ENCODE measurements at regions not wholly inside any gene's neighbourhood (a gene's known extent, or its start where the extent isn't known, plus 50 kb on each side); places are given as distances from the start of the nearest gene placed in this dataset.

DNA sequence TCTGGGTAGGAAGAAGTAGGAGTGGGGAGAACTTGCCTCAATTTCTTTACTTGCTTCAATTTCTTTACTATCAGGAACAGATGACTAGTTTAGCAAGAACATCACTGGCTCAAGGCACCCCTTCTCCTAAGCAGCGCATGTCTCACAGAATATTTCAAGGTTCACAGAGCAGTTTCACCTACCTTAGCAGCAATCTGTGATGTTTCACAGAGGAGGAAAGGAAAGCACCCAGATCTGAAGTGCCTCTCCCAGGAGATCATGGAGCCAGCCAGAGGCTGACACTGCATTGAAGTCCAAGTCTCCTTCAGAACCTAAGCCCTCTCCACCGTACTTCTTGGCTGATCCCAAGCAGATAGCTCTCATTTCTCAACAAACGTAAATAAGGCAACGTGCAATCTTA, 118.7 kb upstream of the PCED1B start:
- Histone ChIP-seq H3K36me3 (no peaks in the 10 kb centered on the region), H3K4me3 (no peak overlapping the region), H3K27me3 (no peaks in the 10 kb centered on the region), H3K9me3 (no peaks in the 10 kb centered on the region), H3K4me1 (peaks cover 20 to 26% (median 24%) of the 10 kb centered on the region in 4 donors), H3K27ac (replicated peaks in 1 of 4) (no peak overlapping the region)
- TF ChIP-seq POLR2AphosphoS5 (IDR thresholded peaks at IDR 0.05) = no peak
- TF ChIP-seq, protein P1, sequence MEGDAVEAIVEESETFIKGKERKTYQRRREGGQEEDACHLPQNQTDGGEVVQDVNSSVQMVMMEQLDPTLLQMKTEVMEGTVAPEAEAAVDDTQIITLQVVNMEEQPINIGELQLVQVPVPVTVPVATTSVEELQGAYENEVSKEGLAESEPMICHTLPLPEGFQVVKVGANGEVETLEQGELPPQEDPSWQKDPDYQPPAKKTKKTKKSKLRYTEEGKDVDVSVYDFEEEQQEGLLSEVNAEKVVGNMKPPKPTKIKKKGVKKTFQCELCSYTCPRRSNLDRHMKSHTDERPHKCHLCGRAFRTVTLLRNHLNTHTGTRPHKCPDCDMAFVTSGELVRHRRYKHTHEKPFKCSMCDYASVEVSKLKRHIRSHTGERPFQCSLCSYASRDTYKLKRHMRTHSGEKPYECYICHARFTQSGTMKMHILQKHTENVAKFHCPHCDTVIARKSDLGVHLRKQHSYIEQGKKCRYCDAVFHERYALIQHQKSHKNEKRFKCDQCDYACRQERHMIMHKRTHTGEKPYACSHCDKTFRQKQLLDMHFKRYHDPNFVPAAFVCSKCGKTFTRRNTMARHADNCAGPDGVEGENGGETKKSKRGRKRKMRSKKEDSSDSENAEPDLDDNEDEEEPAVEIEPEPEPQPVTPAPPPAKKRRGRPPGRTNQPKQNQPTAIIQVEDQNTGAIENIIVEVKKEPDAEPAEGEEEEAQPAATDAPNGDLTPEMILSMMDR (IDR thresholded peaks at IDR 0.05) = no peak
- no peak for TF ChIP-seq EP300 (IDR thresholded peaks at IDR 0.05)
- no peak for TF ChIP-seq POLR2A (IDR thresholded peaks at IDR 0.05; ENCODE audit: low read depth)
- DNase-seq (ENCODE audit: extremely low spot score) = no peak
- WGBS = 81% methylated on average over 4 of the region's 4 CpGs
- intact Hi-C loops (cut with DNase I) = no loop called here

DNA sequence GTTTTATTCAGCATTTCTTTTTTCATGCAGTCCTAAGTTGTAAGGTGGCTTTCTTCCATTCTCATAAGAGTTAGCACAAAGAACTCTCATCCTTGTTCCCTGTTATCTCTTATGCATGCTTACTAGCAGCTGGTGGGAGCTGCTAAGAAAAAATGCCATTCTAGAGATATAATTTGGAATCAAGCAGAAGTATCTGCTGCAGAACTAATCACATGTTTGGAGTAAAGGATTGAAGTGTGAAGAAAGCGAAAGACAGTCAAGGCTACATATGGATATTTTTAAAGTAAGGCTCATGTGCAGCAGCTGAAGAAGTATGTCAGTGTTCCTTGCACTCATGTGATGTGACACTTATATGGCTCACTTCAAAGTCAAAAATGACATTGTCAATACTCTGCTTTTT, 116.2 kb upstream of the PCED1B start:
- H3K27ac ChIP-seq (replicated peaks in 1 of 4) = peak overlapping the region in 2 of 4 donors; percentile 56 to 66
- 100% methylated on average over 1 of the region's 1 CpG for WGBS

GRCh38 chr12:46963977-46964971, 115.1 kb upstream of the PCED1B start:
- 22% methylated on average over 14 of the region's 14 CpGs for WGBS
- no peak for DNase-seq (ENCODE audit: extremely low spot score)
- no peaks in the 10 kb centered on the region for H3K36me3 ChIP-seq
- no peaks in the 10 kb centered on the region for H3K27me3 ChIP-seq
- peaks cover 22 to 32% (median 28%) of the 10 kb centered on the region in 4 donors for H3K4me1 ChIP-seq
- H3K4me3 ChIP-seq = peak overlapping the region in 2 of 4 donors; percentile 12 to 19
- TF ChIP-seq POLR2A (IDR thresholded peaks at IDR 0.05; ENCODE audit: low read depth) (no peak), EP300 (IDR thresholded peaks at IDR 0.05) (no peak), POLR2AphosphoS5 (IDR thresholded peaks at IDR 0.05) (no peak)
- TF ChIP-seq, protein P1 (IDR thresholded peaks at IDR 0.05) = no peak
- no peaks in the 10 kb centered on the region for H3K9me3 ChIP-seq
- intact Hi-C loops (cut with DNase I) = no loop called here
- peak overlapping the region; percentile 50 to 66 (median 55) for H3K27ac ChIP-seq (replicated peaks in 1 of 4)

More for the DNA sequence above, 116.2 kb upstream of the PCED1B start:
- TF ChIP-seq POLR2AphosphoS5 (IDR thresholded peaks at IDR 0.05) (no peak), EP300 (IDR thresholded peaks at IDR 0.05) (no peak), POLR2A (IDR thresholded peaks at IDR 0.05; ENCODE audit: low read depth) (no peak)
- TF ChIP-seq, protein P1 (IDR thresholded peaks at IDR 0.05) = no peak
- H3K4me1 ChIP-seq = peaks cover 25 to 32% (median 28%) of the 10 kb centered on the region in 4 donors
- H3K27me3 ChIP-seq = no peaks in the 10 kb centered on the region
- H3K9me3 ChIP-seq = no peaks in the 10 kb centered on the region
- intact Hi-C loops (cut with DNase I) = no loop called here
- DNase-seq (ENCODE audit: extremely low spot score) = no peak
- H3K36me3 ChIP-seq = no peaks in the 10 kb centered on the region
- H3K4me3 ChIP-seq = no peak overlapping the region

DNA sequence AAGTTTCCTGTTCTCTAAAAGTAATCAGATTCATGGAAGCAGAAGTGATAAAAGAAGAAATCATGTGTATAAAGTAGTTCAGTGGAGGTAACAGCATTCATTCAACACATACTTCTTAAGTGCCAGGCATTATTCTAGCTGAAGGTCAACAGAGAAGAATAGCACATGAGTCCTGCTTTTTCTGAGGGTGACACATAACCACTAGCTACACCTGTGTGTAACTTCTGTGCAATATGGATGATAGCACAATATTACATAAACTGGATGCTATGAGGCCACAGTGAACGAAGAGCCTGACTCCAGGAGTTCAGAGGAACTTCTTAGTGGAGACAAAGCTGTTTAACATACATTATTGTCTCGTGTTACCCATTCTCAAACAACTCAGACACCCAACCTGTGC, 114.3 kb upstream of the PCED1B start:
- Histone ChIP-seq H3K27ac (replicated peaks in 1 of 4) (peak overlapping the region in 3 of 4 donors; percentile 50 to 66 (median 54)), H3K4me1 (peaks cover 22 to 32% (median 28%) of the 10 kb centered on the region in 4 donors), H3K4me3 (no peak overlapping the region), H3K9me3 (no peaks in the 10 kb centered on the region), H3K27me3 (no peaks in the 10 kb centered on the region), H3K36me3 (no peaks in the 10 kb centered on the region)
- intact Hi-C loops (cut with DNase I) = no loop called here
- 85% methylated on average over 2 of the region's 2 CpGs for WGBS
- TF ChIP-seq POLR2A (IDR thresholded peaks at IDR 0.05; ENCODE audit: low read depth) (no peak), EP300 (IDR thresholded peaks at IDR 0.05) (no peak), POLR2AphosphoS5 (IDR thresholded peaks at IDR 0.05) (no peak)
- TF ChIP-seq, protein P1 (IDR thresholded peaks at IDR 0.05) = no peak
- no peak for DNase-seq (ENCODE audit: extremely low spot score)

Measured in esophagus muscularis mucosa (tissue), 4 donors.